H1 (cell line): ENCODE measurements at regions not wholly inside any gene's neighbourhood (a gene's known extent, or its start where the extent isn't known, plus 50 kb on each side); places are given as distances from the start of the nearest gene placed in this dataset.

Source experiments
- CTCF ChIA-PET: fragments of 300-600 bp; sonication (Branson Sonifier 250); formaldehyde crosslinking; loops from one replicate; lab custom pipeline; 2021; ENCODE audit not compliant: partially characterized antibody; lab: Charles Lee
- POLR2A ChIA-PET: fragments of 300-600 bp; sonication (Branson Sonifier 250); formaldehyde crosslinking; loops from one replicate; lab custom pipeline; 2021; ENCODE audit warnings: inconsistent platforms; ENCODE audit not compliant: partially characterized antibody; lab: Charles Lee
- DNase-seq, 2 experiments: peaks; one replicate each; pipeline versions ENCODE4 v3.0.0 to v3.0.0-alpha.2; 2010 to 2022; ENCODE audit warnings: low spot score in 2 of 2, low read depth in 1 of 2, mixed read lengths in 1 of 2
- FAIRE-seq: peaks from 2 replicates; lab custom pipeline; 2011; peaks lifted over from hg19 to GRCh38; lab: Jason Lieb, UNC
- H2AFZ ChIP-seq: 2 replicates; pipeline ENCODE4 v1.8.1; 2012; ENCODE audit warnings: low read length, inconsistent platforms
- H2AK5ac ChIP-seq: 2 replicates; pipeline ENCODE4 v1.6.1; 2013; ENCODE audit warnings: low read depth, low read length
- H2BK120ac ChIP-seq: replicated peaks from 2 replicates; pipeline ENCODE3; 2013; ENCODE audit warnings: low read depth, low read length, inconsistent platforms
- H2BK12ac ChIP-seq: 2 replicates; pipeline ENCODE4 v1.6.1; 2013; ENCODE audit warnings: low read depth, low read length
- H2BK15ac ChIP-seq: 2 replicates; pipeline ENCODE4 v1.6.1; 2013; ENCODE audit warnings: low read length
- H2BK20ac ChIP-seq: 2 replicates; pipeline ENCODE4 v1.6.1; 2013; ENCODE audit warnings: low read length
- H2BK5ac ChIP-seq: 2 replicates; pipeline ENCODE4 v1.6.1; 2013; ENCODE audit warnings: low read depth, low read length
- H3K14ac ChIP-seq: 2 replicates; pipeline ENCODE4 v1.6.1; 2013; ENCODE audit warnings: inconsistent platforms; ENCODE audit not compliant: insufficient read length
- H3K18ac ChIP-seq: 2 replicates; pipeline ENCODE4 v1.6.1; 2013; ENCODE audit warnings: low read length; ENCODE audit errors: extremely low read depth
- H3K23ac ChIP-seq: 2 replicates; pipeline ENCODE4 v1.6.1; 2013; ENCODE audit warnings: inconsistent platforms; ENCODE audit not compliant: insufficient read length
- H3K23me2 ChIP-seq: 2 replicates; pipeline ENCODE4 v1.6.1; 2013; ENCODE audit warnings: low read depth, low read length
- H3K27ac ChIP-seq: 2 replicates; pipeline ENCODE4 v1.6.1; 2011; ENCODE audit warnings: low read depth, low read length, inconsistent platforms
- H3K27me3 ChIP-seq, 4 experiments: replicated peaks in 1 of 4; 1 replicate in 1 of 4; 2 replicates in 3 of 4; pipeline versions ENCODE4 v1.6.1 to v1.8.1; 2011 to 2013; ENCODE audit warnings: low read length in 3 of 4, mild to moderate bottlenecking in 3 of 4, inconsistent platforms in 2 of 4, mixed read lengths in 2 of 4, moderate library complexity in 1 of 4; ENCODE audit not compliant: control insufficient read depth in 3 of 4, insufficient read depth in 3 of 4; ENCODE audit errors: extremely low read depth in 1 of 4
- H3K36me3 ChIP-seq, 4 experiments: 2 replicates each; pipeline versions ENCODE4 v1.6.1 to v1.8.1; 2011 to 2013; ENCODE audit warnings: mild to moderate bottlenecking in 4 of 4, low read length in 3 of 4, moderate library complexity in 2 of 4, control low read depth in 1 of 4, inconsistent platforms in 1 of 4; ENCODE audit not compliant: insufficient read depth in 4 of 4, control insufficient read depth in 2 of 4
- H3K4ac ChIP-seq: replicated peaks from 2 replicates; pipeline ENCODE3; 2013; ENCODE audit warnings: low read length, low read depth, mixed read lengths, inconsistent platforms; ENCODE audit not compliant: insufficient read length
- H3K4me1 ChIP-seq, 4 experiments: replicated peaks in 1 of 4; 1 replicate in 1 of 4; 2 replicates in 3 of 4; pipeline versions ENCODE4 v1.6.1 to v1.8.1; 2011 to 2013; ENCODE audit warnings: low read length in 3 of 4, inconsistent platforms in 2 of 4, mixed read lengths in 1 of 4; ENCODE audit not compliant: insufficient read depth in 4 of 4, control insufficient read depth in 3 of 4
- H3K4me2 ChIP-seq, 2 experiments: 2 replicates each; pipeline versions ENCODE4 v1.6.1 to v1.8.1; 2011 to 2013; ENCODE audit warnings: low read depth in 2 of 2, low read length in 2 of 2, control low read depth in 1 of 2, inconsistent platforms in 1 of 2, mild to moderate bottlenecking in 1 of 2; ENCODE audit not compliant: insufficient read depth in 1 of 2
- H3K4me3 ChIP-seq, 4 experiments: fragments of 200-600, 300-600 bp in 1 of 4; sonication (generic), shearing (Covaris generic), sonication (Bioruptor Twin) in 1 of 4; 2 replicates each; pipeline versions ENCODE4 v1.5.1 to v1.8.1; 2011 to 2016; ENCODE audit warnings: low read length in 4 of 4, low read depth in 3 of 4, control low read depth in 2 of 4, inconsistent platforms in 2 of 4, mild to moderate bottlenecking in 2 of 4, mixed read lengths in 1 of 4, moderate library complexity in 1 of 4; ENCODE audit not compliant: insufficient read depth in 2 of 4; ENCODE audit errors: extremely low read depth in 1 of 4
- H3K56ac ChIP-seq: replicated peaks from 2 replicates; pipeline ENCODE3; 2013; ENCODE audit warnings: low read depth, mild to moderate bottlenecking, mixed read lengths, low read length, inconsistent platforms; ENCODE audit not compliant: insufficient read length
- H3K79me1 ChIP-seq: 2 replicates; pipeline ENCODE4 v1.6.1; 2013; ENCODE audit warnings: low read depth, low read length, control low read depth
- H3K79me2 ChIP-seq, 2 experiments: 2 replicates each; pipeline versions ENCODE4 v1.6.1 to v1.8.1; 2012 to 2013; ENCODE audit warnings: low read length in 2 of 2, mild to moderate bottlenecking in 2 of 2, inconsistent platforms in 1 of 2; ENCODE audit not compliant: insufficient read depth in 2 of 2, control insufficient read depth in 1 of 2
- H3K9ac ChIP-seq, 4 experiments: replicated peaks in 1 of 4; 1 replicate in 1 of 4; 2 replicates in 3 of 4; pipeline versions ENCODE4 v1.6.1 to v1.8.1; 2011 to 2013; ENCODE audit warnings: low read depth in 3 of 4, low read length in 3 of 4, control low read depth in 2 of 4, mild to moderate bottlenecking in 2 of 4, moderate library complexity in 2 of 4, inconsistent platforms in 1 of 4; ENCODE audit errors: extremely low read depth in 1 of 4
- H3K9me3 ChIP-seq, 2 experiments: 2 replicates each; pipeline versions ENCODE4 v1.6.1 to v1.8.1; 2012 to 2013; ENCODE audit warnings: mild to moderate bottlenecking in 2 of 2, moderate library complexity in 2 of 2, control low read depth in 1 of 2, inconsistent platforms in 1 of 2, low read depth in 1 of 2, low read length in 1 of 2, mixed read lengths in 1 of 2; ENCODE audit not compliant: insufficient read depth in 2 of 2
- H4K20me1 ChIP-seq, 2 experiments: replicated peaks in 1 of 2; 2 replicates each; pipeline versions ENCODE3 to v1.8.1; 2011 to 2013; ENCODE audit warnings: inconsistent platforms in 2 of 2, low read length in 2 of 2, mild to moderate bottlenecking in 1 of 2; ENCODE audit not compliant: insufficient read depth in 2 of 2, control insufficient read depth in 1 of 2
- H4K5ac ChIP-seq: 2 replicates; pipeline ENCODE4 v1.6.1; 2013; ENCODE audit warnings: low read length, low read depth, mixed read lengths, inconsistent platforms; ENCODE audit not compliant: insufficient read length
- H4K8ac ChIP-seq: 2 replicates; pipeline ENCODE4 v1.8.0; 2013; ENCODE audit warnings: mild to moderate bottlenecking, moderate library complexity, low read length, inconsistent platforms; ENCODE audit not compliant: insufficient read depth; ENCODE audit errors: extremely low read depth
- H4K91ac ChIP-seq: replicated peaks from 2 replicates; pipeline ENCODE3; 2013; ENCODE audit warnings: low read length, mixed read lengths, inconsistent platforms; ENCODE audit not compliant: insufficient read length
- ASH2L ChIP-seq: fragments of 200-600, 300-600 bp; sonication (generic); IDR thresholded peaks from one replicate; pipeline ENCODE4 v1.7.1; 2017; ENCODE audit warnings: low read length
- CBX5 ChIP-seq: fragments of 300-800, 300-1000 bp; sonication (generic); IDR thresholded peaks from 2 replicates; pipeline ENCODE4 v1.7.1; 2016; ENCODE audit warnings: antibody characterized with exemption, low read length, low read depth
- POLR2A ChIP-seq, 2 experiments: IDR thresholded peaks; 1 replicate in 1 of 2; 2 replicates in 1 of 2; pipeline ENCODE4 v1.6.1; 2011; ENCODE audit warnings: low read depth in 2 of 2, low read length in 2 of 2, mild to moderate bottlenecking in 2 of 2; ENCODE audit errors: control extremely low read depth in 1 of 2
- RAD21 ChIP-seq, 2 experiments: IDR thresholded peaks in 1 of 2; conservative IDR thresholded peaks in 1 of 2; 2 replicates each; pipeline ENCODE4 v1.6.1; 2011; ENCODE audit warnings: low read depth in 2 of 2, low read length in 2 of 2, improper control_type of control experiment in 1 of 2, inconsistent platforms in 1 of 2, mild to moderate bottlenecking in 1 of 2, moderate library complexity in 1 of 2
- SP2 ChIP-seq: IDR thresholded peaks from 2 replicates; pipeline ENCODE4 v1.6.1; 2012; ENCODE audit warnings: mild to moderate bottlenecking, low read length, inconsistent platforms
- SP4 ChIP-seq: IDR thresholded peaks from 2 replicates; pipeline ENCODE4 v1.6.1; 2012; ENCODE audit warnings: low read length, inconsistent platforms
- SRF ChIP-seq: IDR thresholded peaks from 2 replicates; pipeline ENCODE4 v1.6.1; 2011; ENCODE audit warnings: mild to moderate bottlenecking, low read depth, low read length, moderate library complexity
- TEAD4 ChIP-seq: IDR thresholded peaks from 2 replicates; pipeline ENCODE4 v1.6.1; 2012; ENCODE audit warnings: low read depth, low read length, inconsistent platforms, mixed read lengths
- YY1 ChIP-seq: IDR thresholded peaks from 2 replicates; pipeline ENCODE4 v1.6.1; 2011; ENCODE audit warnings: low read depth, mild to moderate bottlenecking, low read length
- TF ChIP-seq, protein P1 (sequence below): IDR thresholded peaks from 2 replicates; pipeline ENCODE4 v1.6.1; 2012; ENCODE audit warnings: low read length, inconsistent platforms

GRCh38 chr4:36624030-36624429 lies 342.6 kb downstream of the DTHD1 start:
- no peaks in the 10 kb centered on the region for H3K36me3 ChIP-seq
- H3K27ac ChIP-seq, result no peak overlapping the region
- no peak overlapping the region for H3K4ac ChIP-seq
- H4K91ac ChIP-seq, result no peak overlapping the region
- TF ChIP-seq TEAD4 (no peak), POLR2A (IDR thresholded peaks at IDR 0.05; ENCODE audit: control extremely low read depth in 1 of 2, low read depth in 2 of 2, low read length in 2 of 2) (no peak), SP4 (no peak), SP2 (no peak), SRF (no peak), CBX5 (no peak), RAD21 (IDR thresholded peaks at IDR 0.05 in 1 of 2, conservative IDR thresholded peaks at IDR 0.05 in 1 of 2; ENCODE audit: low read depth in 2 of 2, low read length in 2 of 2) (no peak), ASH2L (no peak), YY1 (no peak)
- TF ChIP-seq, protein P1, sequence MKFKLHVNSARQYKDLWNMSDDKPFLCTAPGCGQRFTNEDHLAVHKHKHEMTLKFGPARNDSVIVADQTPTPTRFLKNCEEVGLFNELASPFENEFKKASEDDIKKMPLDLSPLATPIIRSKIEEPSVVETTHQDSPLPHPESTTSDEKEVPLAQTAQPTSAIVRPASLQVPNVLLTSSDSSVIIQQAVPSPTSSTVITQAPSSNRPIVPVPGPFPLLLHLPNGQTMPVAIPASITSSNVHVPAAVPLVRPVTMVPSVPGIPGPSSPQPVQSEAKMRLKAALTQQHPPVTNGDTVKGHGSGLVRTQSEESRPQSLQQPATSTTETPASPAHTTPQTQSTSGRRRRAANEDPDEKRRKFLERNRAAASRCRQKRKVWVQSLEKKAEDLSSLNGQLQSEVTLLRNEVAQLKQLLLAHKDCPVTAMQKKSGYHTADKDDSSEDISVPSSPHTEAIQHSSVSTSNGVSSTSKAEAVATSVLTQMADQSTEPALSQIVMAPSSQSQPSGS, result no peak
- no peaks in the 10 kb centered on the region for H3K23me2 ChIP-seq
- no peak overlapping the region for H3K4me2 ChIP-seq
- H3K9me3 ChIP-seq, result no peaks in the 10 kb centered on the region
- POLR2A ChIA-PET, result no interaction called here
- H3K27me3 ChIP-seq, result peaks cover 0 to 1% (median 0%) of the 10 kb centered on the region in 4 experiments; a peak in 1 of 7 replicates
- H2BK20ac ChIP-seq, result no peak overlapping the region
- no peaks in the 10 kb centered on the region for H4K20me1 ChIP-seq
- H3K4me1 ChIP-seq, result no peaks in the 10 kb centered on the region
- no peak overlapping the region for H2BK5ac ChIP-seq
- no peak overlapping the region for H3K18ac ChIP-seq
- no peak overlapping the region for H3K23ac ChIP-seq
- H2BK120ac ChIP-seq, result no peak overlapping the region
- FAIRE-seq, result no peak
- no peak overlapping the region for H3K14ac ChIP-seq
- H4K8ac ChIP-seq, result no peak overlapping the region
- no peaks in the 10 kb centered on the region for H3K79me1 ChIP-seq
- H2AFZ ChIP-seq, result no peak overlapping the region
- CTCF ChIA-PET, result interaction anchor here (1.6 to 1.7 kb wide), 2 partner anchors 33 to 208 kb away, joined by 3 read pairs; no protein-coding TSS in a partner anchor
- no peak overlapping the region for H4K5ac ChIP-seq
- no peak overlapping the region for H2BK12ac ChIP-seq
- no peak for DNase-seq
- H3K79me2 ChIP-seq, result no peaks in the 10 kb centered on the region
- H3K56ac ChIP-seq, result no peak overlapping the region
- no peak overlapping the region for H2AK5ac ChIP-seq
- H3K9ac ChIP-seq, result no peak overlapping the region
- H2BK15ac ChIP-seq, result no peak overlapping the region
- H3K4me3 ChIP-seq, result no peak overlapping the region
